GM23248 (cell line): ENCODE measurements at regions not wholly inside any gene's neighbourhood (a gene's known extent, or its start where the extent isn't known, plus 50 kb on each side); places are given as distances from the start of the nearest gene placed in this dataset.
"Not testable (repeated sequence)": the region's sequence is repeated elsewhere in the genome, so short reads cannot be mapped to it uniquely, and the experiment has no call there.

ENCODE experiments used
- DNase-seq: peaks from one replicate; pipeline ENCODE4 v3.0.0-alpha.2; 2015
- H2AFZ ChIP-seq: fragments of 200-600 bp; sonication (generic); 2 replicates; pipeline ENCODE4 v1.6.1; 2016; ENCODE audit warnings: antibody characterized with exemption
- H3F3A ChIP-seq: fragments of 200-600 bp; sonication (generic); 2 replicates; pipeline ENCODE4 v1.6.1; 2016; ENCODE audit warnings: mild to moderate bottlenecking, antibody characterized with exemption, mixed run types; ENCODE audit not compliant: insufficient read depth
- H3K27ac ChIP-seq: fragments of 200-600 bp; sonication (generic); 2 replicates; pipeline ENCODE4 v1.5.1; 2016; ENCODE audit warnings: mild to moderate bottlenecking
- H3K27me3 ChIP-seq: fragments of 200-600 bp; sonication (generic); replicated peaks from 2 replicates; pipeline ENCODE4 v1.6.1; 2016; ENCODE audit warnings: mild to moderate bottlenecking; ENCODE audit not compliant: insufficient read depth
- H3K36me3 ChIP-seq: fragments of 200-600 bp; sonication (generic); 2 replicates; pipeline ENCODE4 v1.6.1; 2016; ENCODE audit warnings: low read depth, mild to moderate bottlenecking
- H3K4me1 ChIP-seq: fragments of 200-600 bp; sonication (generic); 2 replicates; pipeline ENCODE4 v1.6.1; 2016; ENCODE audit warnings: mild to moderate bottlenecking; ENCODE audit not compliant: insufficient read depth
- H3K4me2 ChIP-seq: fragments of 200-600 bp; sonication (generic); one replicate; pipeline ENCODE4 v1.6.1; 2016; ENCODE audit warnings: mild to moderate bottlenecking; ENCODE audit not compliant: unreplicated experiment
- H3K4me3 ChIP-seq: fragments of 200-600 bp; sonication (generic); 2 replicates; pipeline ENCODE4 v1.5.1; 2016; ENCODE audit warnings: mild to moderate bottlenecking
- H3K79me2 ChIP-seq: fragments of 200-600 bp; sonication (generic); 2 replicates; pipeline ENCODE4 v1.6.1; 2016; ENCODE audit warnings: mild to moderate bottlenecking; ENCODE audit not compliant: insufficient read depth
- H3K9ac ChIP-seq: fragments of 200-600 bp; sonication (generic); 2 replicates; pipeline ENCODE4 v1.6.1; 2016; ENCODE audit warnings: mild to moderate bottlenecking
- H3K9me2 ChIP-seq: fragments of 200-600 bp; sonication (generic); 2 replicates; pipeline ENCODE4 v1.6.1; 2016; ENCODE audit warnings: mixed run types, mild to moderate bottlenecking, moderate library complexity; ENCODE audit not compliant: insufficient read depth
- H3K9me3 ChIP-seq: fragments of 200-600 bp; sonication (generic); one replicate; pipeline ENCODE4 v1.6.1; 2017; ENCODE audit warnings: low read depth
- H4K20me1 ChIP-seq: fragments of 200-600 bp; sonication (generic); 2 replicates; pipeline ENCODE4 v1.6.0; 2016; ENCODE audit not compliant: insufficient read depth
- EZH2 ChIP-seq: fragments of 200-600 bp; sonication (generic); IDR thresholded peaks from 2 replicates; pipeline ENCODE4 v1.6.1; 2018; ENCODE audit warnings: antibody characterized with exemption, mild to moderate bottlenecking; ENCODE audit not compliant: insufficient read depth, poor library complexity, severe bottlenecking
- EZH2phosphoT487 ChIP-seq: fragments of 200-600 bp; sonication (generic); IDR thresholded peaks from 2 replicates; pipeline ENCODE4 v1.6.1; 2018; ENCODE audit warnings: antibody characterized with exemption, moderate library complexity, mild to moderate bottlenecking, low read depth; ENCODE audit not compliant: insufficient read depth
- WGBS, 2 experiments: methylation state at CpG; one replicate each; pipeline ENCODE4 v1.1.6; 2015 to 2017; ENCODE audit warnings: low lambda C conversion rate in 2 of 2, low coverage in 1 of 2; ENCODE audit errors: missing lambda C conversion rate in 2 of 2; 5-methylcytosine and 5-hydroxymethylcytosine counted together
- in situ Hi-C: fragments of 300-500 bp; cut with MboI; formaldehyde crosslinking; loops from 2 replicates; pipeline ENCODE4 v1.15.0; 2020

- in situ Hi-C loops: no loop called here
- no peak for DNase-seq
- no peak overlapping the region for H3K4me3 ChIP-seq
- no peaks in the 10 kb centered on the region for H3K36me3 ChIP-seq
- H3K27ac ChIP-seq: no peak overlapping the region
- H3K4me1 ChIP-seq: no peaks in the 10 kb centered on the region
- no peak overlapping the region for H2AFZ ChIP-seq
- no peaks in the 10 kb centered on the region for H3K27me3 ChIP-seq
- H3F3A ChIP-seq: no peaks in the 10 kb centered on the region
- TF ChIP-seq EZH2phosphoT487 (no peak), EZH2 (no peak)
- 0 to 5% methylated on average over 2 of the region's 2 CpGs for WGBS, 2 experiments
- no peaks in the 10 kb centered on the region for H3K9me2 ChIP-seq
- H3K9me3 ChIP-seq: no peaks in the 10 kb centered on the region
- H3K9ac ChIP-seq: no peak overlapping the region
- H3K4me2 ChIP-seq: no peak overlapping the region
- no peaks in the 10 kb centered on the region for H3K79me2 ChIP-seq
- H4K20me1 ChIP-seq: no peaks in the 10 kb centered on the region
Observed at GRCh38 chr12:131323879-131324278, 370.2 kb downstream of the ADGRD1 start.

- no peaks in the 10 kb centered on the region for H3F3A ChIP-seq
- H4K20me1 ChIP-seq: no peaks in the 10 kb centered on the region
- no peaks in the 10 kb centered on the region for H3K27me3 ChIP-seq
- no peak overlapping the region for H2AFZ ChIP-seq
- WGBS, 2 experiments: 34 to 45% methylated on average over 15 to 25 of the region's 25 CpGs
- in situ Hi-C loops: no loop called here
- no peak overlapping the region for H3K4me3 ChIP-seq
- H3K4me1 ChIP-seq: no peaks in the 10 kb centered on the region
- H3K9ac ChIP-seq: no peak overlapping the region
- DNase-seq: no peak
- H3K36me3 ChIP-seq: no peaks in the 10 kb centered on the region
- no peak overlapping the region for H3K27ac ChIP-seq
- H3K9me3 ChIP-seq: no peaks in the 10 kb centered on the region
- no peaks in the 10 kb centered on the region for H3K79me2 ChIP-seq
- no peaks in the 10 kb centered on the region for H3K9me2 ChIP-seq
- H3K4me2 ChIP-seq: no peak overlapping the region
- TF ChIP-seq EZH2: no peak
- no peak for TF ChIP-seq EZH2phosphoT487
Observed at GRCh38 chr12:131327521-131328488, 374.1 kb downstream of the ADGRD1 start.

- H2AFZ ChIP-seq, H3K9ac ChIP-seq, H3K36me3 ChIP-seq, H3K79me2 ChIP-seq, H3K4me3 ChIP-seq, H3K27ac ChIP-seq, H3K9me2 ChIP-seq, H3K4me1 ChIP-seq, DNase-seq, H3K4me2 ChIP-seq, H3K9me3 ChIP-seq, H4K20me1 ChIP-seq, H3K27me3 ChIP-seq, H3F3A ChIP-seq, in situ Hi-C loops: not testable (repeated sequence)
- WGBS, 2 experiments: 59 to 65% methylated on average over 28 of the region's 28 CpGs
Observed at GRCh38 chr12:131328861-131329845, 375.4 kb downstream of the ADGRD1 start.

GRCh38 chr12:131330106-131330815, 376.6 kb downstream of the ADGRD1 start:
- no peaks in the 10 kb centered on the region for H3F3A ChIP-seq
- H3K36me3 ChIP-seq: no peaks in the 10 kb centered on the region
- no peak overlapping the region for H3K4me2 ChIP-seq
- H4K20me1 ChIP-seq: no peaks in the 10 kb centered on the region
- H3K9me3 ChIP-seq: no peaks in the 10 kb centered on the region
- no peak overlapping the region for H3K4me3 ChIP-seq
- H3K4me1 ChIP-seq: no peaks in the 10 kb centered on the region
- no peak overlapping the region for H2AFZ ChIP-seq
- 44 to 48% methylated on average over 9 of the region's 9 CpGs for WGBS, 2 experiments
- DNase-seq: no peak
- H3K27ac ChIP-seq: no peak overlapping the region
- H3K9me2 ChIP-seq: no peaks in the 10 kb centered on the region
- no peaks in the 10 kb centered on the region for H3K27me3 ChIP-seq
- no peak overlapping the region for H3K9ac ChIP-seq
- TF ChIP-seq EZH2: no peak
- no peak for TF ChIP-seq EZH2phosphoT487
- no peaks in the 10 kb centered on the region for H3K79me2 ChIP-seq
- in situ Hi-C loops: no loop called here
